Activated CD4-positive, alpha-beta T cell treated with anti-CD3 and anti-CD28 coated beads, Interleukin-2, amount 50 U/mL, for 48 hours (primary cell): ENCODE measurements at regions not wholly inside any gene's neighbourhood (a gene's known extent, or its start where the extent isn't known, plus 50 kb on each side); places are given as distances from the start of the nearest gene placed in this dataset.

ENCODE experiments used
- DNase-seq, 2 experiments: peaks; one replicate each; pipeline ENCODE4 v3.0.0-alpha.2; 2020

GRCh38 chr21:15397258-15397657 is 332.5 kb upstream of the NRIP1 start:
- no peak for DNase-seq

GRCh38 chr21:15400905-15401304 is 328.9 kb upstream of the USP25 start:
- no peak for DNase-seq

- DNase-seq, result no peak
Observed at GRCh38 chr21:15401331-15401730, 328.5 kb upstream of the USP25 start.

- DNase-seq, result no peak
Observed at GRCh38 chr21:15405214-15405613, 324.6 kb upstream of the USP25 start.

- no peak for DNase-seq
Observed at GRCh38 chr21:15406791-15407190, 323.0 kb upstream of the USP25 start.

GRCh38 chr21:15407585-15407984 is 322.2 kb upstream of the USP25 start:
- DNase-seq, result no peak

- DNase-seq, result no peak
Observed at GRCh38 chr21:15408089-15408488, 321.7 kb upstream of the USP25 start.

GRCh38 chr21:15409031-15409430 is 320.8 kb upstream of the USP25 start:
- DNase-seq, result no peak

GRCh38 chr21:15410853-15411252 is 318.9 kb upstream of the USP25 start:
- DNase-seq, result no peak

- DNase-seq, result no peak
Observed at GRCh38 chr21:15414057-15414456, 315.7 kb upstream of the USP25 start.

- DNase-seq, result no peak
Observed at GRCh38 chr21:15415541-15416261, 314.1 kb upstream of the USP25 start.

- no peak for DNase-seq
Observed at GRCh38 chr21:15421441-15421881, 308.3 kb upstream of the USP25 start.

GRCh38 chr21:15421947-15422346 is 307.8 kb upstream of the USP25 start:
- DNase-seq, result no peak

- DNase-seq, result peak in 1 of 2 experiments; percentile 13
Observed at GRCh38 chr21:15422783-15423182, 307.0 kb upstream of the USP25 start.

GRCh38 chr21:15423676-15424445 is 305.9 kb upstream of the USP25 start:
- no peak for DNase-seq

GRCh38 chr21:15425049-15425448 is 304.7 kb upstream of the USP25 start:
- DNase-seq, result no peak

- DNase-seq, result no peak
Observed at GRCh38 chr21:15430023-15430422, 299.8 kb upstream of the USP25 start.

- DNase-seq, result no peak
Observed at GRCh38 chr21:15430577-15430976, 299.2 kb upstream of the USP25 start.

- DNase-seq, result no peak
Observed at GRCh38 chr21:15431053-15431452, 298.7 kb upstream of the USP25 start.

- DNase-seq, result no peak
Observed at GRCh38 chr21:15433091-15433490, 296.7 kb upstream of the USP25 start.

GRCh38 chr21:15434163-15434905 is 295.4 kb upstream of the USP25 start:
- no peak for DNase-seq

GRCh38 chr21:15436031-15436430 is 293.8 kb upstream of the USP25 start:
- no peak for DNase-seq

GRCh38 chr21:15437883-15438282 is 291.9 kb upstream of the USP25 start:
- DNase-seq, result no peak

GRCh38 chr21:15439726-15440125 is 290.1 kb upstream of the USP25 start:
- no peak for DNase-seq
